ENCODE measurements at regions not wholly inside any gene's neighbourhood (a gene's known extent, or its start where the extent isn't known, plus 50 kb on each side); places are given as distances from the start of the nearest gene placed in this dataset.

GRCh38 chr6:115415378-115415777 lies 645.3 kb downstream of the FRK start:
- TF ChIP-seq, protein P1, sequence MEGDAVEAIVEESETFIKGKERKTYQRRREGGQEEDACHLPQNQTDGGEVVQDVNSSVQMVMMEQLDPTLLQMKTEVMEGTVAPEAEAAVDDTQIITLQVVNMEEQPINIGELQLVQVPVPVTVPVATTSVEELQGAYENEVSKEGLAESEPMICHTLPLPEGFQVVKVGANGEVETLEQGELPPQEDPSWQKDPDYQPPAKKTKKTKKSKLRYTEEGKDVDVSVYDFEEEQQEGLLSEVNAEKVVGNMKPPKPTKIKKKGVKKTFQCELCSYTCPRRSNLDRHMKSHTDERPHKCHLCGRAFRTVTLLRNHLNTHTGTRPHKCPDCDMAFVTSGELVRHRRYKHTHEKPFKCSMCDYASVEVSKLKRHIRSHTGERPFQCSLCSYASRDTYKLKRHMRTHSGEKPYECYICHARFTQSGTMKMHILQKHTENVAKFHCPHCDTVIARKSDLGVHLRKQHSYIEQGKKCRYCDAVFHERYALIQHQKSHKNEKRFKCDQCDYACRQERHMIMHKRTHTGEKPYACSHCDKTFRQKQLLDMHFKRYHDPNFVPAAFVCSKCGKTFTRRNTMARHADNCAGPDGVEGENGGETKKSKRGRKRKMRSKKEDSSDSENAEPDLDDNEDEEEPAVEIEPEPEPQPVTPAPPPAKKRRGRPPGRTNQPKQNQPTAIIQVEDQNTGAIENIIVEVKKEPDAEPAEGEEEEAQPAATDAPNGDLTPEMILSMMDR (IDR thresholded peaks at IDR 0.05; ENCODE audit: low read length): no peak
- TF ChIP-seq EZH2 (optimal IDR thresholded peaks at IDR 0.05; ENCODE audit: low read depth, low read length) (no peak), EZH2phosphoT487 (IDR thresholded peaks at IDR 0.05; ENCODE audit: low read length) (no peak)
